HEK293 (cell line): ENCODE measurements at regions not wholly inside any gene's neighbourhood (a gene's known extent, or its start where the extent isn't known, plus 50 kb on each side); places are given as distances from the start of the nearest gene placed in this dataset.
A peak's percentile ranks its signal among the peaks of the same experiment; 100 is the strongest.

Experiments
- GFI1B ChIP-seq: fragments of 450-650 bp; formaldehyde crosslinking; IDR thresholded peaks from 2 replicates; pipeline ENCODE4 v1.5.1; 2016; ENCODE audit warnings: missing biosample characterization, missing genetic modification characterization
- GLIS1 ChIP-seq: fragments of 450-650 bp; formaldehyde crosslinking; IDR thresholded peaks from 2 replicates; pipeline ENCODE4 v1.5.1; 2016; ENCODE audit warnings: missing biosample characterization, missing genetic modification characterization
- IKZF3 ChIP-seq: fragments of 450-650 bp; IDR thresholded peaks from 2 replicates; pipeline ENCODE4 v1.5.0; 2018; ENCODE audit warnings: missing biosample characterization, mild to moderate bottlenecking, missing genetic modification characterization, moderate library complexity
- SALL2 ChIP-seq: fragments of 450-650 bp; formaldehyde crosslinking; IDR thresholded peaks from 2 replicates; pipeline ENCODE4 v1.5.0; 2017; ENCODE audit warnings: missing biosample characterization, mild to moderate bottlenecking, missing genetic modification characterization, borderline replicate concordance
- SP7 ChIP-seq: fragments of 450-650 bp; formaldehyde crosslinking; IDR thresholded peaks from 2 replicates; pipeline ENCODE4 v1.5.1; 2016; ENCODE audit warnings: missing biosample characterization, missing genetic modification characterization
- YY2 ChIP-seq: fragments of 450-650 bp; formaldehyde crosslinking; IDR thresholded peaks from 2 replicates; pipeline ENCODE4 v1.5.1; 2016; ENCODE audit warnings: missing biosample characterization, missing genetic modification characterization
- ZBTB1 ChIP-seq: fragments of 450-650 bp; formaldehyde crosslinking; IDR thresholded peaks from 2 replicates; pipeline ENCODE4 v1.5.1; 2016; ENCODE audit warnings: missing biosample characterization, missing genetic modification characterization
- ZBTB20 ChIP-seq: fragments of 450-650 bp; formaldehyde crosslinking; IDR thresholded peaks from 2 replicates; pipeline ENCODE4 v1.5.1; 2016; ENCODE audit warnings: missing biosample characterization, missing genetic modification characterization
- ZBTB21 ChIP-seq: fragments of 450-650 bp; formaldehyde crosslinking; IDR thresholded peaks from 2 replicates; pipeline ENCODE4 v1.5.1; 2017; ENCODE audit warnings: missing biosample characterization, missing genetic modification characterization
- ZFP3 ChIP-seq: fragments of 450-650 bp; formaldehyde crosslinking; IDR thresholded peaks from 2 replicates; pipeline ENCODE4 v1.5.1; 2016; ENCODE audit warnings: low read depth, missing biosample characterization, missing genetic modification characterization
- ZNF138 ChIP-seq: fragments of 450-650 bp; formaldehyde crosslinking; IDR thresholded peaks from 2 replicates; pipeline ENCODE4 v1.5.1; 2016; ENCODE audit warnings: missing biosample characterization, missing genetic modification characterization, borderline replicate concordance
- ZNF146 ChIP-seq: fragments of 450-650 bp; formaldehyde crosslinking; IDR thresholded peaks from 2 replicates; pipeline ENCODE4 v1.5.1; 2016; ENCODE audit warnings: missing biosample characterization, missing genetic modification characterization
- ZNF16 ChIP-seq: fragments of 450-650 bp; formaldehyde crosslinking; IDR thresholded peaks from 2 replicates; pipeline ENCODE4 v1.5.1; 2016; ENCODE audit warnings: low read depth, missing biosample characterization, missing genetic modification characterization
- ZNF214 ChIP-seq: fragments of 450-650 bp; formaldehyde crosslinking; IDR thresholded peaks from 2 replicates; pipeline ENCODE4 v1.5.1; 2017; ENCODE audit warnings: missing biosample characterization, mild to moderate bottlenecking, missing genetic modification characterization, borderline replicate concordance
- ZNF223 ChIP-seq: fragments of 450-650 bp; formaldehyde crosslinking; IDR thresholded peaks from 2 replicates; pipeline ENCODE4 v1.5.1; 2016; ENCODE audit warnings: missing biosample characterization, missing genetic modification characterization
- ZNF335 ChIP-seq: fragments of 450-650 bp; formaldehyde crosslinking; conservative IDR thresholded peaks from 2 replicates; pipeline ENCODE4 v1.5.1; 2016; ENCODE audit warnings: missing biosample characterization, missing genetic modification characterization
- ZNF354C ChIP-seq: fragments of 450-650 bp; formaldehyde crosslinking; IDR thresholded peaks from 2 replicates; pipeline ENCODE4 v1.5.1; 2016; ENCODE audit warnings: missing biosample characterization, missing genetic modification characterization, low read depth, borderline replicate concordance
- ZNF416 ChIP-seq: fragments of 450-650 bp; formaldehyde crosslinking; IDR thresholded peaks from 2 replicates; pipeline ENCODE4 v1.5.1; 2016; ENCODE audit warnings: missing biosample characterization, missing genetic modification characterization
- ZNF473 ChIP-seq: fragments of 450-650 bp; formaldehyde crosslinking; IDR thresholded peaks from 2 replicates; pipeline ENCODE4 v1.5.1; 2017; ENCODE audit warnings: missing biosample characterization, missing genetic modification characterization
- ZNF585B ChIP-seq: fragments of 450-650 bp; formaldehyde crosslinking; IDR thresholded peaks from 2 replicates; pipeline ENCODE4 v1.5.1; 2016; ENCODE audit warnings: missing biosample characterization, missing genetic modification characterization
- ZNF768 ChIP-seq: fragments of 450-650 bp; formaldehyde crosslinking; IDR thresholded peaks from 2 replicates; pipeline ENCODE4 v1.5.1; 2018; ENCODE audit warnings: missing biosample characterization, mild to moderate bottlenecking, missing genetic modification characterization
- ZNF792 ChIP-seq: fragments of 450-650 bp; formaldehyde crosslinking; IDR thresholded peaks from 2 replicates; pipeline ENCODE4 v1.5.1; 2016; ENCODE audit warnings: missing biosample characterization, missing genetic modification characterization
- TF ChIP-seq, protein P1 (sequence below): fragments of 450-650 bp; formaldehyde crosslinking; IDR thresholded peaks from 2 replicates; pipeline ENCODE4 v1.5.1; 2016; ENCODE audit warnings: missing biosample characterization, missing genetic modification characterization
- TF ChIP-seq, protein P2 (sequence below): fragments of 450-650 bp; formaldehyde crosslinking; IDR thresholded peaks from 2 replicates; pipeline ENCODE4 v1.5.1; 2016; ENCODE audit warnings: missing biosample characterization, missing genetic modification characterization
- TF ChIP-seq, protein P3 (sequence below): fragments of 450-650 bp; formaldehyde crosslinking; IDR thresholded peaks from 2 replicates; pipeline ENCODE4 v1.5.1; 2016; ENCODE audit warnings: missing biosample characterization, missing genetic modification characterization, borderline replicate concordance
- TF ChIP-seq, protein P4 (sequence below): fragments of 450-650 bp; formaldehyde crosslinking; IDR thresholded peaks from 2 replicates; pipeline ENCODE4; 2016; ENCODE audit warnings: missing biosample characterization, missing genetic modification characterization
- TF ChIP-seq, protein P5 (sequence below): fragments of 450-650 bp; formaldehyde crosslinking; optimal IDR thresholded peaks from 2 replicates; pipeline ENCODE3; 2016; ENCODE audit warnings: missing biosample characterization, mild to moderate bottlenecking, missing genetic modification characterization
- TF ChIP-seq, protein P6 (sequence below): fragments of 450-650 bp; formaldehyde crosslinking; IDR thresholded peaks from 2 replicates; pipeline ENCODE4 v1.5.1; 2017; ENCODE audit warnings: missing biosample characterization, mild to moderate bottlenecking, missing genetic modification characterization, moderate library complexity

DNA sequence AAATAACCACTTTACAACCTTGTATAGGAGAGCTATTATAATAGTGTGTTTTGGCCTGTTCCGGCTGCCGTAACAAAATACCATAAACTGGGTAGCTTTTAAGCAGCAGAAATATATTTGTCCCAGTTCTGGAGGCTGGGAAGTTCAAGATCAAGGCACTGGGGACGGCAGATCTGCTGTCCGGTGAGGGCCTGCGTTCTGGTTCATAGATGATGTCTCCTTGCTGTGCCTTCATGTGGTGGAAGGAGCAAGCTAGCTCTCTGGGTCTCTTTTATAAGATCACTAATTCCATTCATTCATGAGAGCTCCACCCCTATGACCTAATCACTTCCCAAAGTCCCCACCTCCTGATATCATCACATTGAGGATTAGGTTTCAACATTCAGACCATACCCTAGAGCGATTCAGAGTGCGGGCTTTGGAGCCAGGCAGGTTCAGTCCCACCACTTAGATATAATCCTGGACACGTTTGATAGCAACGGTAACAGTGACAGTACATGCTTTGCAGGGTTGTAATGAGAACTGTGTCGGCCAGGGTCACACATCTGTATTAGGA lies 76.2 kb upstream of the ZFHX3 start (continued):
- TF ChIP-seq ZNF214 (tag by site-specific recombination) = no peak
- no peak for TF ChIP-seq ZNF792
- no peak for TF ChIP-seq ZNF138 (tag by site-specific recombination)
- no peak for TF ChIP-seq ZNF768 (tag by site-specific recombination)
- no peak for TF ChIP-seq ZFP3 (tag by site-specific recombination)
- no peak for TF ChIP-seq ZNF473 (tag by site-specific recombination)
- no peak for TF ChIP-seq ZNF223 (tag by site-specific recombination)
- no peak for TF ChIP-seq ZBTB1
- TF ChIP-seq, protein P1, sequence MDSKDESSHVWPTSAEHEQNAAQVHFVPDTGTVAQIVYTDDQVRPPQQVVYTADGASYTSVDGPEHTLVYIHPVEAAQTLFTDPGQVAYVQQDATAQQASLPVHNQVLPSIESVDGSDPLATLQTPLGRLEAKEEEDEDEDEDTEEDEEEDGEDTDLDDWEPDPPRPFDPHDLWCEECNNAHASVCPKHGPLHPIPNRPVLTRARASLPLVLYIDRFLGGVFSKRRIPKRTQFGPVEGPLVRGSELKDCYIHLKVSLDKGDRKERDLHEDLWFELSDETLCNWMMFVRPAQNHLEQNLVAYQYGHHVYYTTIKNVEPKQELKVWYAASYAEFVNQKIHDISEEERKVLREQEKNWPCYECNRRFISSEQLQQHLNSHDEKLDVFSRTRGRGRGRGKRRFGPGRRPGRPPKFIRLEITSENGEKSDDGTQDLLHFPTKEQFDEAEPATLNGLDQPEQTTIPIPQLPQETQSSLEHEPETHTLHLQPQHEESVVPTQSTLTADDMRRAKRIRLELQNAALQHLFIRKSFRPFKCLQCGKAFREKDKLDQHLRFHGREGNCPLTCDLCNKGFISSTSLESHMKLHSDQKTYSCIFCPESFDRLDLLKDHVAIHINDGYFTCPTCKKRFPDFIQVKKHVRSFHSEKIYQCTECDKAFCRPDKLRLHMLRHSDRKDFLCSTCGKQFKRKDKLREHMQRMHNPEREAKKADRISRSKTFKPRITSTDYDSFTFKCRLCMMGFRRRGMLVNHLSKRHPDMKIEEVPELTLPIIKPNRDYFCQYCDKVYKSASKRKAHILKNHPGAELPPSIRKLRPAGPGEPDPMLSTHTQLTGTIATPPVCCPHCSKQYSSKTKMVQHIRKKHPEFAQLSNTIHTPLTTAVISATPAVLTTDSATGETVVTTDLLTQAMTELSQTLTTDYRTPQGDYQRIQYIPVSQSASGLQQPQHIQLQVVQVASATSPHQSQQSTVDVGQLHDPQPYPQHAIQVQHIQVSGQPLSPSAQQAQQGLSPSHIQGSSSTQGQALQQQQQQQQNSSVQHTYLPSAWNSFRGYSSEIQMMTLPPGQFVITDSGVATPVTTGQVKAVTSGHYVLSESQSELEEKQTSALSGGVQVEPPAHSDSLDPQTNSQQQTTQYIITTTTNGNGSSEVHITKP (tag by site-specific recombination) = peak; percentile 82
- no peak for TF ChIP-seq YY2 (tag by site-specific recombination)
- TF ChIP-seq ZNF146 = no peak
- TF ChIP-seq ZNF416 = no peak
- no peak for TF ChIP-seq SALL2
- peak; percentile 82 for TF ChIP-seq ZBTB20 (tag by site-specific recombination)
- TF ChIP-seq, protein P2, sequence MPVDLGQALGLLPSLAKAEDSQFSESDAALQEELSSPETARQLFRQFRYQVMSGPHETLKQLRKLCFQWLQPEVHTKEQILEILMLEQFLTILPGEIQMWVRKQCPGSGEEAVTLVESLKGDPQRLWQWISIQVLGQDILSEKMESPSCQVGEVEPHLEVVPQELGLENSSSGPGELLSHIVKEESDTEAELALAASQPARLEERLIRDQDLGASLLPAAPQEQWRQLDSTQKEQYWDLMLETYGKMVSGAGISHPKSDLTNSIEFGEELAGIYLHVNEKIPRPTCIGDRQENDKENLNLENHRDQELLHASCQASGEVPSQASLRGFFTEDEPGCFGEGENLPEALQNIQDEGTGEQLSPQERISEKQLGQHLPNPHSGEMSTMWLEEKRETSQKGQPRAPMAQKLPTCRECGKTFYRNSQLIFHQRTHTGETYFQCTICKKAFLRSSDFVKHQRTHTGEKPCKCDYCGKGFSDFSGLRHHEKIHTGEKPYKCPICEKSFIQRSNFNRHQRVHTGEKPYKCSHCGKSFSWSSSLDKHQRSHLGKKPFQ = no peak
- TF ChIP-seq ZNF16 (tag by site-specific recombination) = no peak
- TF ChIP-seq, protein P3, sequence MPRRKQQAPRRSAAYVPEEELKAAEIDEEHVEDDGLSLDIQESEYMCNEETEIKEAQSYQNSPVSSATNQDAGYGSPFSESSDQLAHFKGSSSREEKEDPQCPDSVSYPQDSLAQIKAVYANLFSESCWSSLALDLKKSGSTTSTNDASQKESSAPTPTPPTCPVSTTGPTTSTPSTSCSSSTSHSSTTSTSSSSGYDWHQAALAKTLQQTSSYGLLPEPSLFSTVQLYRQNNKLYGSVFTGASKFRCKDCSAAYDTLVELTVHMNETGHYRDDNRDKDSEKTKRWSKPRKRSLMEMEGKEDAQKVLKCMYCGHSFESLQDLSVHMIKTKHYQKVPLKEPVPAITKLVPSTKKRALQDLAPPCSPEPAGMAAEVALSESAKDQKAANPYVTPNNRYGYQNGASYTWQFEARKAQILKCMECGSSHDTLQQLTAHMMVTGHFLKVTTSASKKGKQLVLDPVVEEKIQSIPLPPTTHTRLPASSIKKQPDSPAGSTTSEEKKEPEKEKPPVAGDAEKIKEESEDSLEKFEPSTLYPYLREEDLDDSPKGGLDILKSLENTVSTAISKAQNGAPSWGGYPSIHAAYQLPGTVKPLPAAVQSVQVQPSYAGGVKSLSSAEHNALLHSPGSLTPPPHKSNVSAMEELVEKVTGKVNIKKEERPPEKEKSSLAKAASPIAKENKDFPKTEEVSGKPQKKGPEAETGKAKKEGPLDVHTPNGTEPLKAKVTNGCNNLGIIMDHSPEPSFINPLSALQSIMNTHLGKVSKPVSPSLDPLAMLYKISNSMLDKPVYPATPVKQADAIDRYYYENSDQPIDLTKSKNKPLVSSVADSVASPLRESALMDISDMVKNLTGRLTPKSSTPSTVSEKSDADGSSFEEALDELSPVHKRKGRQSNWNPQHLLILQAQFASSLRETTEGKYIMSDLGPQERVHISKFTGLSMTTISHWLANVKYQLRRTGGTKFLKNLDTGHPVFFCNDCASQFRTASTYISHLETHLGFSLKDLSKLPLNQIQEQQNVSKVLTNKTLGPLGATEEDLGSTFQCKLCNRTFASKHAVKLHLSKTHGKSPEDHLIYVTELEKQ = no peak
- peak; percentile 60 for TF ChIP-seq ZBTB21 (tag by site-specific recombination)
- TF ChIP-seq, protein P4, sequence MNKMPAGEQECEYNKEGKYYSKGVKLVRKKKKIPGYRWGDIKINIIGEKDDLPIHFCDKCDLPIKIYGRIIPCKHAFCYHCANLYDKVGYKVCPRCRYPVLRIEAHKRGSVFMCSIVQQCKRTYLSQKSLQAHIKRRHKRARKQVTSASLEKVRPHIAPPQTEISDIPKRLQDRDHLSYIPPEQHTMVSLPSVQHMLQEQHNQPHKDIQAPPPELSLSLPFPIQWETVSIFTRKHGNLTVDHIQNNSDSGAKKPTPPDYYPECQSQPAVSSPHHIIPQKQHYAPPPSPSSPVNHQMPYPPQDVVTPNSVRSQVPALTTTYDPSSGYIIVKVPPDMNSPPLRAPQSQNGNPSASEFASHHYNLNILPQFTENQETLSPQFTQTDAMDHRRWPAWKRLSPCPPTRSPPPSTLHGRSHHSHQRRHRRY (tag by site-specific recombination) = no peak
- no peak for TF ChIP-seq GLIS1
- TF ChIP-seq, protein P5, sequence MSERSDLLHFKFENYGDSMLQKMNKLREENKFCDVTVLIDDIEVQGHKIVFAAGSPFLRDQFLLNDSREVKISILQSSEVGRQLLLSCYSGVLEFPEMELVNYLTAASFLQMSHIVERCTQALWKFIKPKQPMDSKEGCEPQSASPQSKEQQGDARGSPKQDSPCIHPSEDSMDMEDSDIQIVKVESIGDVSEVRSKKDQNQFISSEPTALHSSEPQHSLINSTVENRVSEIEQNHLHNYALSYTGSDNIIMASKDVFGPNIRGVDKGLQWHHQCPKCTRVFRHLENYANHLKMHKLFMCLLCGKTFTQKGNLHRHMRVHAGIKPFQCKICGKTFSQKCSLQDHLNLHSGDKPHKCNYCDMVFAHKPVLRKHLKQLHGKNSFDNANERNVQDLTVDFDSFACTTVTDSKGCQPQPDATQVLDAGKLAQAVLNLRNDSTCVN (tag by site-specific recombination) = no peak
- TF ChIP-seq ZNF585B (tag by site-specific recombination) = no peak
- no peak for TF ChIP-seq GFI1B
- 0 out of 2 replicates have a peak, but pooled peaks have one; percentile 39 for TF ChIP-seq SP7 (tag by site-specific recombination)
- peak; percentile 21; the same call in 1 of the 2 replicates for TF ChIP-seq ZNF335 (tag by site-specific recombination)
- TF ChIP-seq, protein P6, sequence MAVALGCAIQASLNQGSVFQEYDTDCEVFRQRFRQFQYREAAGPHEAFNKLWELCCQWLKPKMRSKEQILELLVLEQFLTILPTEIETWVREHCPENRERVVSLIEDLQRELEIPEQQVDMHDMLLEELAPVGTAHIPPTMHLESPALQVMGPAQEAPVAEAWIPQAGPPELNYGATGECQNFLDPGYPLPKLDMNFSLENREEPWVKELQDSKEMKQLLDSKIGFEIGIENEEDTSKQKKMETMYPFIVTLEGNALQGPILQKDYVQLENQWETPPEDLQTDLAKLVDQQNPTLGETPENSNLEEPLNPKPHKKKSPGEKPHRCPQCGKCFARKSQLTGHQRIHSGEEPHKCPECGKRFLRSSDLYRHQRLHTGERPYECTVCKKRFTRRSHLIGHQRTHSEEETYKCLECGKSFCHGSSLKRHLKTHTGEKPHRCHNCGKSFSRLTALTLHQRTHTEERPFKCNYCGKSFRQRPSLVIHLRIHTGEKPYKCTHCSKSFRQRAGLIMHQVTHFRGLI = peak; percentile 56; the same call in 1 of the 2 replicates
- no peak for TF ChIP-seq ZNF354C (tag by site-specific recombination)
- TF ChIP-seq IKZF3 (tag by site-specific recombination) = peak; percentile 79
